ENCODE measurements at regions not wholly inside any gene's neighbourhood (a gene's known extent, or its start where the extent isn't known, plus 50 kb on each side); places are given as distances from the start of the nearest gene placed in this dataset.
A peak's percentile ranks its signal among the peaks of the same experiment; 100 is the strongest.

GRCh38 chr4:182082910-182083309 is 160.3 kb upstream of the TENM3 start:
- no peak for DNase-seq (ENCODE audit: low spot score)
- Histone ChIP-seq H4K8ac (ENCODE audit: low read depth, low read length) (no peak overlapping the region), H3K9me3 (replicated peaks in 1 of 2; ENCODE audit: control insufficient read depth in 2 of 2, insufficient read depth in 1 of 2, low read depth in 1 of 2, low read length in 2 of 2) (no peaks in the 10 kb centered on the region), H3K27me3 (ENCODE audit: control insufficient read depth in 3 of 3, insufficient read depth in 3 of 3, low read depth in 1 of 3, low read length in 3 of 3) (no peaks in the 10 kb centered on the region), H2BK5ac (ENCODE audit: low read length) (no peak overlapping the region), H3K14ac (ENCODE audit: low read length) (no peak overlapping the region), H3K79me1 (ENCODE audit: low read depth, low read length) (no peaks in the 10 kb centered on the region), H3K27ac (replicated peaks; ENCODE audit: low read length) (no peak overlapping the region), H4K91ac (ENCODE audit: low read depth, low read length, poor library complexity) (no peak overlapping the region), H2BK12ac (ENCODE audit: low read length) (no peak overlapping the region), H2BK120ac (ENCODE audit: low read depth, low read length) (no peak overlapping the region), H3K9ac (ENCODE audit: low read depth, low read length, poor library complexity) (no peak overlapping the region), H3K23ac (ENCODE audit: low read depth, low read length, poor library complexity) (no peak overlapping the region), H3K36me3 (replicated peaks in 1 of 2; ENCODE audit: control insufficient read depth in 2 of 2, insufficient read depth in 2 of 2, low read length in 2 of 2) (peaks cover 0 to 7% of the 10 kb centered on the region in 2 donors), H2BK15ac (ENCODE audit: low read length) (no peak overlapping the region), H3K18ac (ENCODE audit: low read length) (no peak overlapping the region), H3K4me3 (ENCODE audit: low read length in 2 of 2) (no peak overlapping the region), H2AFZ (ENCODE audit: low read length) (no peak overlapping the region), H3K4ac (ENCODE audit: low read length) (no peak overlapping the region), H3K4me2 (ENCODE audit: insufficient read depth, low read length, poor library complexity, severe bottlenecking) (no peak overlapping the region), H3K4me1 (ENCODE audit: control insufficient read depth in 2 of 2, insufficient read depth in 1 of 2, low read depth in 1 of 2, low read length in 2 of 2) (peaks cover 8 to 24% of the 10 kb centered on the region in 2 donors), H2AK5ac (ENCODE audit: low read depth, low read length) (no peak overlapping the region)

- H4K91ac ChIP-seq (ENCODE audit: low read depth, low read length, poor library complexity) = no peak overlapping the region
- DNase-seq (ENCODE audit: low spot score) = no peak
- peaks cover 8 to 24% of the 10 kb centered on the region in 2 donors for H3K4me1 ChIP-seq (ENCODE audit: control insufficient read depth in 2 of 2, insufficient read depth in 1 of 2, low read depth in 1 of 2, low read length in 2 of 2)
- no peak overlapping the region for H3K27ac ChIP-seq (replicated peaks; ENCODE audit: low read length)
- no peak overlapping the region for H2BK12ac ChIP-seq (ENCODE audit: low read length)
- no peak overlapping the region for H3K23ac ChIP-seq (ENCODE audit: low read depth, low read length, poor library complexity)
- H3K36me3 ChIP-seq (replicated peaks in 1 of 2; ENCODE audit: control insufficient read depth in 2 of 2, insufficient read depth in 2 of 2, low read length in 2 of 2) = peaks cover 0 to 7% of the 10 kb centered on the region in 2 donors
- no peak overlapping the region for H2AK5ac ChIP-seq (ENCODE audit: low read depth, low read length)
- H2BK120ac ChIP-seq (ENCODE audit: low read depth, low read length) = no peak overlapping the region
- no peak overlapping the region for H3K4ac ChIP-seq (ENCODE audit: low read length)
- H3K9ac ChIP-seq (ENCODE audit: low read depth, low read length, poor library complexity) = no peak overlapping the region
- no peak overlapping the region for H4K8ac ChIP-seq (ENCODE audit: low read depth, low read length)
- no peak overlapping the region for H2BK5ac ChIP-seq (ENCODE audit: low read length)
- no peak overlapping the region for H3K14ac ChIP-seq (ENCODE audit: low read length)
- H3K4me3 ChIP-seq (ENCODE audit: low read length in 2 of 2) = peak overlapping the region in 1 of 2 donors; percentile 6
- H2BK15ac ChIP-seq (ENCODE audit: low read length) = no peak overlapping the region
- no peak overlapping the region for H3K4me2 ChIP-seq (ENCODE audit: insufficient read depth, low read length, poor library complexity, severe bottlenecking)
- H3K18ac ChIP-seq (ENCODE audit: low read length) = no peak overlapping the region
- H3K79me1 ChIP-seq (ENCODE audit: low read depth, low read length) = no peaks in the 10 kb centered on the region
- no peaks in the 10 kb centered on the region for H3K27me3 ChIP-seq (ENCODE audit: control insufficient read depth in 3 of 3, insufficient read depth in 3 of 3, low read depth in 1 of 3, low read length in 3 of 3)
- no peaks in the 10 kb centered on the region for H3K9me3 ChIP-seq (replicated peaks in 1 of 2; ENCODE audit: control insufficient read depth in 2 of 2, insufficient read depth in 1 of 2, low read depth in 1 of 2, low read length in 2 of 2)
- peak overlapping the region; percentile 21 for H2AFZ ChIP-seq (ENCODE audit: low read length)
- WGBS, 2 donors (ENCODE audit: extremely low coverage in 2 of 2, insufficient read length in 2 of 2, insufficient replicate concordance in 1 of 2) = no CpG with 5 or more reads among the region's 8 CpGs
Observed at GRCh38 chr4:182083671-182084410, 159.4 kb upstream of the TENM3 start.

DNA sequence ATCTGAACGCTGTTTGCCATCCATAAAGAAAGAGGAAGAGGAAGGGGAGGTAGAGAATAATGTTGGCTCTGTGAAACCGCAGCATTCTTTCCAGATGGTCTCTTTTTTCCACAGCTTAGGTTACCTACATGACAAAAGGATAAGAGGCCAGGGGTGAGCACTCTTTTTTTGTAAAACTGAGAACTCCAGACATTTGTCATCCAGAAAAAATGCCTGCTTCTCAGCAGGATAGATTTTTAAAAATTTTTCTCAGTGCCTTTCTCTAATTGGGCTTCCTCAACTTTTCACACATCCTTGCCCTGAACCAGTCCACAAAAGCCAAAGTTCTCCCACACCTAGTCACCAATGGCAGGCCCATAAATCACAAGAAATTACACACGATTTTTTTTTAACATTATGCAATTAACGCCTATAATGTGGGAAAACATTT is 158.1 kb upstream of the TENM3 start:
- no peak overlapping the region for H4K91ac ChIP-seq (ENCODE audit: low read depth, low read length, poor library complexity)
- no peak overlapping the region for H4K8ac ChIP-seq (ENCODE audit: low read depth, low read length)
- no CpG with 5 or more reads among the region's 4 CpGs for WGBS, 2 donors (ENCODE audit: extremely low coverage in 2 of 2, insufficient read length in 2 of 2, insufficient replicate concordance in 1 of 2)
- H3K4me2 ChIP-seq (ENCODE audit: insufficient read depth, low read length, poor library complexity, severe bottlenecking) = no peak overlapping the region
- no peak overlapping the region for H2BK12ac ChIP-seq (ENCODE audit: low read length)
- H3K4ac ChIP-seq (ENCODE audit: low read length) = no peak overlapping the region
- H2AK5ac ChIP-seq (ENCODE audit: low read depth, low read length) = no peak overlapping the region
- H2BK5ac ChIP-seq (ENCODE audit: low read length) = no peak overlapping the region
- H3K27me3 ChIP-seq (ENCODE audit: control insufficient read depth in 3 of 3, insufficient read depth in 3 of 3, low read depth in 1 of 3, low read length in 3 of 3) = no peaks in the 10 kb centered on the region
- no peak overlapping the region for H2AFZ ChIP-seq (ENCODE audit: low read length)
- H3K9ac ChIP-seq (ENCODE audit: low read depth, low read length, poor library complexity) = no peak overlapping the region
- H3K23ac ChIP-seq (ENCODE audit: low read depth, low read length, poor library complexity) = no peak overlapping the region
- H2BK120ac ChIP-seq (ENCODE audit: low read depth, low read length) = no peak overlapping the region
- H3K9me3 ChIP-seq (replicated peaks in 1 of 2; ENCODE audit: control insufficient read depth in 2 of 2, insufficient read depth in 1 of 2, low read depth in 1 of 2, low read length in 2 of 2) = no peaks in the 10 kb centered on the region
- no peak overlapping the region for H3K18ac ChIP-seq (ENCODE audit: low read length)
- H3K79me1 ChIP-seq (ENCODE audit: low read depth, low read length) = no peaks in the 10 kb centered on the region
- no peaks in the 10 kb centered on the region for H3K36me3 ChIP-seq (replicated peaks in 1 of 2; ENCODE audit: control insufficient read depth in 2 of 2, insufficient read depth in 2 of 2, low read length in 2 of 2)
- DNase-seq (ENCODE audit: low spot score) = no peak
- peak overlapping the region in 1 of 2 donors; percentile 6 for H3K4me3 ChIP-seq (ENCODE audit: low read length in 2 of 2)
- no peak overlapping the region for H2BK15ac ChIP-seq (ENCODE audit: low read length)
- H3K14ac ChIP-seq (ENCODE audit: low read length) = no peak overlapping the region
- peaks cover 6 to 24% of the 10 kb centered on the region in 2 donors for H3K4me1 ChIP-seq (ENCODE audit: control insufficient read depth in 2 of 2, insufficient read depth in 1 of 2, low read depth in 1 of 2, low read length in 2 of 2)
- H3K27ac ChIP-seq (replicated peaks; ENCODE audit: low read length) = peak overlapping the region; percentile 3

DNA sequence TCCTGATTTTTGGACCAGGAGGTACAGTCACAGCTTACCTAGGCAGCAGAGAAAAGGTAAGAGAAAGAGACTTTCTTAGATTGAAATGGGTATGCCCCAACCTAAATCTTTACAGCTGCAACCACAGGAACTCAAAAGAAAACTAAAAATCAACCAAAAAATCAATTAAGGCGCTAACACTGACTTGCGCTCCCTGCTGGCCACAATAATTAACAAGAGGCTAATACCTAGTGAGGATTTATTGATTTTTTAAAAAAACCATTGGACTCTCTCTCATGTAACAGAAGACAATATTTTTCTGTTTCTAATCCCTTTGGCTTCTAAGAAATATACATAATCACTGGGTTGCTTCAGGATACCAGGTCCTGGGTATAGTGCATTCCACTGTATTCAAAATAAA is 153.9 kb upstream of the TENM3 start:
- H3K4ac ChIP-seq (ENCODE audit: low read length) = no peak overlapping the region
- H2BK12ac ChIP-seq (ENCODE audit: low read length) = no peak overlapping the region
- H2AFZ ChIP-seq (ENCODE audit: low read length) = no peak overlapping the region
- H4K8ac ChIP-seq (ENCODE audit: low read depth, low read length) = no peak overlapping the region
- no peak overlapping the region for H2BK5ac ChIP-seq (ENCODE audit: low read length)
- H2BK15ac ChIP-seq (ENCODE audit: low read length) = no peak overlapping the region
- H4K91ac ChIP-seq (ENCODE audit: low read depth, low read length, poor library complexity) = no peak overlapping the region
- no peaks in the 10 kb centered on the region for H3K9me3 ChIP-seq (replicated peaks in 1 of 2; ENCODE audit: control insufficient read depth in 2 of 2, insufficient read depth in 1 of 2, low read depth in 1 of 2, low read length in 2 of 2)
- no peak overlapping the region for H2BK120ac ChIP-seq (ENCODE audit: low read depth, low read length)
- H3K27ac ChIP-seq (replicated peaks; ENCODE audit: low read length) = no peak overlapping the region
- no peak overlapping the region for H3K18ac ChIP-seq (ENCODE audit: low read length)
- DNase-seq (ENCODE audit: low spot score) = no peak
- no peak overlapping the region for H2AK5ac ChIP-seq (ENCODE audit: low read depth, low read length)
- H3K27me3 ChIP-seq (ENCODE audit: control insufficient read depth in 3 of 3, insufficient read depth in 3 of 3, low read depth in 1 of 3, low read length in 3 of 3) = no peaks in the 10 kb centered on the region
- WGBS, 2 donors (ENCODE audit: extremely low coverage in 2 of 2, insufficient read length in 2 of 2, insufficient replicate concordance in 1 of 2) = no CpG with 5 or more reads among the region's 2 CpGs
- peaks cover 3 to 25% of the 10 kb centered on the region in 2 donors for H3K4me1 ChIP-seq (ENCODE audit: control insufficient read depth in 2 of 2, insufficient read depth in 1 of 2, low read depth in 1 of 2, low read length in 2 of 2)
- H3K36me3 ChIP-seq (replicated peaks in 1 of 2; ENCODE audit: control insufficient read depth in 2 of 2, insufficient read depth in 2 of 2, low read length in 2 of 2) = no peaks in the 10 kb centered on the region
- no peaks in the 10 kb centered on the region for H3K79me1 ChIP-seq (ENCODE audit: low read depth, low read length)
- H3K4me3 ChIP-seq (ENCODE audit: low read length in 2 of 2) = no peak overlapping the region
- no peak overlapping the region for H3K23ac ChIP-seq (ENCODE audit: low read depth, low read length, poor library complexity)
- H3K9ac ChIP-seq (ENCODE audit: low read depth, low read length, poor library complexity) = no peak overlapping the region
- no peak overlapping the region for H3K4me2 ChIP-seq (ENCODE audit: insufficient read depth, low read length, poor library complexity, severe bottlenecking)
- no peak overlapping the region for H3K14ac ChIP-seq (ENCODE audit: low read length)

All from neuronal stem cell (in vitro differentiated cells).